Stimulated activated naive CD8-positive, alpha-beta T cell treated with anti-CD3 and anti-CD28 coated beads, Interleukin-15, Interleukin-2, amounts not matched to agents 100 ng/mL and 50 ng/mL, for 24 hours (primary cell): ENCODE measurements at regions not wholly inside any gene's neighbourhood (a gene's known extent, or its start where the extent isn't known, plus 50 kb on each side); places are given as distances from the start of the nearest gene placed in this dataset.

Source experiments
- H3K27ac Mint-ChIP-seq: one replicate; pipeline ENCODE4 v1.8.0; 2021; ENCODE audit warnings: mild to moderate bottlenecking, mixed read lengths
- H3K27me3 Mint-ChIP-seq: one replicate; pipeline ENCODE4 v1.8.0; 2021; ENCODE audit warnings: mixed read lengths
- H3K36me3 Mint-ChIP-seq: one replicate; pipeline ENCODE4 v1.8.0; 2021; ENCODE audit warnings: low read depth, mixed read lengths
- H3K4me1 Mint-ChIP-seq: one replicate; pipeline ENCODE4 v1.8.0; 2021; ENCODE audit warnings: low read depth, mixed read lengths
- H3K4me3 Mint-ChIP-seq: one replicate; pipeline ENCODE4 v1.8.0; 2021; ENCODE audit warnings: mild to moderate bottlenecking, mixed read lengths
- H3K9me3 Mint-ChIP-seq: one replicate; pipeline ENCODE4 v1.8.0; 2021; ENCODE audit warnings: mixed read lengths

- Mint-ChIP-seq H3K4me3 (no peak overlapping the region), H3K4me1 (no peaks in the 10 kb centered on the region), H3K27ac (no peak overlapping the region), H3K27me3 (peaks cover 4% of the 10 kb centered on the region), H3K36me3 (no peaks in the 10 kb centered on the region), H3K9me3 (no peaks in the 10 kb centered on the region)
Measured at GRCh38 chr1:88219521-88219920, 464.6 kb upstream of the PKN2 start.

GRCh38 chr1:88221411-88221810 lies 462.7 kb upstream of the PKN2 start:
- no peaks in the 10 kb centered on the region for H3K36me3 Mint-ChIP-seq
- no peaks in the 10 kb centered on the region for H3K4me1 Mint-ChIP-seq
- no peaks in the 10 kb centered on the region for H3K9me3 Mint-ChIP-seq
- no peak overlapping the region for H3K4me3 Mint-ChIP-seq
- H3K27me3 Mint-ChIP-seq = peaks cover 4% of the 10 kb centered on the region
- H3K27ac Mint-ChIP-seq = no peak overlapping the region

- Mint-ChIP-seq H3K4me1 (no peaks in the 10 kb centered on the region), H3K4me3 (no peak overlapping the region)
Measured at GRCh38 chr1:88224906-88225305, 459.2 kb upstream of the PKN2 start.

GRCh38 chr1:88228114-88228513 lies 456.0 kb upstream of the PKN2 start:
- no peaks in the 10 kb centered on the region for H3K9me3 Mint-ChIP-seq
- no peaks in the 10 kb centered on the region for H3K36me3 Mint-ChIP-seq
- H3K4me3 Mint-ChIP-seq = no peak overlapping the region
- H3K4me1 Mint-ChIP-seq = no peaks in the 10 kb centered on the region
- H3K27ac Mint-ChIP-seq = no peak overlapping the region
- no peaks in the 10 kb centered on the region for H3K27me3 Mint-ChIP-seq

More at GRCh38 chr1:88224906-88225305, 459.2 kb upstream of the PKN2 start:
- Mint-ChIP-seq H3K27me3 (peaks cover 4% of the 10 kb centered on the region), H3K27ac (no peak overlapping the region), H3K36me3 (no peaks in the 10 kb centered on the region), H3K9me3 (no peaks in the 10 kb centered on the region)

GRCh38 chr1:88230126-88230525 lies 453.9 kb upstream of the PKN2 start:
- Mint-ChIP-seq H3K27ac (no peak overlapping the region), H3K4me3 (no peak overlapping the region)

GRCh38 chr1:88237058-88237457 lies 447.0 kb upstream of the PKN2 start:
- H3K9me3 Mint-ChIP-seq = peaks cover 8% of the 10 kb centered on the region

More at GRCh38 chr1:88230126-88230525, 453.9 kb upstream of the PKN2 start:
- H3K36me3 Mint-ChIP-seq = no peaks in the 10 kb centered on the region
- no peaks in the 10 kb centered on the region for H3K27me3 Mint-ChIP-seq
- no peaks in the 10 kb centered on the region for H3K9me3 Mint-ChIP-seq
- H3K4me1 Mint-ChIP-seq = no peaks in the 10 kb centered on the region

GRCh38 chr1:88239205-88239604 lies 444.9 kb upstream of the PKN2 start:
- Mint-ChIP-seq H3K9me3 (peaks cover 8% of the 10 kb centered on the region), H3K36me3 (no peaks in the 10 kb centered on the region), H3K27me3 (no peaks in the 10 kb centered on the region), H3K4me1 (no peaks in the 10 kb centered on the region), H3K27ac (no peak overlapping the region), H3K4me3 (no peak overlapping the region)

More at GRCh38 chr1:88237058-88237457, 447.0 kb upstream of the PKN2 start:
- no peaks in the 10 kb centered on the region for H3K27me3 Mint-ChIP-seq
- H3K27ac Mint-ChIP-seq = no peak overlapping the region
- no peaks in the 10 kb centered on the region for H3K4me1 Mint-ChIP-seq
- no peak overlapping the region for H3K4me3 Mint-ChIP-seq
- H3K36me3 Mint-ChIP-seq = no peaks in the 10 kb centered on the region

GRCh38 chr1:88247666-88248065 lies 436.4 kb upstream of the PKN2 start:
- no peak overlapping the region for H3K4me3 Mint-ChIP-seq
- H3K27ac Mint-ChIP-seq = no peak overlapping the region
- H3K27me3 Mint-ChIP-seq = no peaks in the 10 kb centered on the region
- H3K36me3 Mint-ChIP-seq = no peaks in the 10 kb centered on the region
- no peaks in the 10 kb centered on the region for H3K9me3 Mint-ChIP-seq
- no peaks in the 10 kb centered on the region for H3K4me1 Mint-ChIP-seq

- Mint-ChIP-seq H3K4me1 (no peaks in the 10 kb centered on the region), H3K27me3 (peaks cover 3% of the 10 kb centered on the region), H3K9me3 (no peaks in the 10 kb centered on the region), H3K27ac (no peak overlapping the region), H3K4me3 (no peak overlapping the region), H3K36me3 (no peaks in the 10 kb centered on the region)
Measured at GRCh38 chr1:88250915-88251314, 433.2 kb upstream of the PKN2 start.

GRCh38 chr1:88252745-88253144 lies 431.3 kb upstream of the PKN2 start:
- Mint-ChIP-seq H3K36me3 (no peaks in the 10 kb centered on the region), H3K4me1 (no peaks in the 10 kb centered on the region), H3K27me3 (peaks cover 3% of the 10 kb centered on the region), H3K4me3 (no peak overlapping the region), H3K9me3 (no peaks in the 10 kb centered on the region), H3K27ac (no peak overlapping the region)

- peaks cover 5% of the 10 kb centered on the region for H3K27me3 Mint-ChIP-seq
- H3K36me3 Mint-ChIP-seq = no peaks in the 10 kb centered on the region
- no peak overlapping the region for H3K27ac Mint-ChIP-seq
Measured at GRCh38 chr1:88265606-88266005, 418.5 kb upstream of the PKN2 start.

GRCh38 chr1:88266051-88266450 lies 418.0 kb upstream of the PKN2 start:
- Mint-ChIP-seq H3K4me3 (no peak overlapping the region), H3K27ac (no peak overlapping the region), H3K4me1 (no peaks in the 10 kb centered on the region), H3K9me3 (no peaks in the 10 kb centered on the region), H3K27me3 (peaks cover 8% of the 10 kb centered on the region), H3K36me3 (no peaks in the 10 kb centered on the region)

More at GRCh38 chr1:88265606-88266005, 418.5 kb upstream of the PKN2 start:
- no peak overlapping the region for H3K4me3 Mint-ChIP-seq
- H3K4me1 Mint-ChIP-seq = no peaks in the 10 kb centered on the region
- H3K9me3 Mint-ChIP-seq = no peaks in the 10 kb centered on the region

GRCh38 chr1:88272216-88272615 lies 411.9 kb upstream of the PKN2 start:
- Mint-ChIP-seq H3K36me3 (no peaks in the 10 kb centered on the region), H3K4me1 (no peaks in the 10 kb centered on the region), H3K9me3 (no peaks in the 10 kb centered on the region), H3K4me3 (no peak overlapping the region), H3K27ac (no peak overlapping the region), H3K27me3 (peaks cover 8% of the 10 kb centered on the region)

- H3K4me3 Mint-ChIP-seq = no peak overlapping the region
- no peak overlapping the region for H3K27ac Mint-ChIP-seq
- H3K9me3 Mint-ChIP-seq = no peaks in the 10 kb centered on the region
- H3K36me3 Mint-ChIP-seq = no peaks in the 10 kb centered on the region
- H3K27me3 Mint-ChIP-seq = peaks cover 5% of the 10 kb centered on the region
- no peaks in the 10 kb centered on the region for H3K4me1 Mint-ChIP-seq
Measured at GRCh38 chr1:88274431-88274830, 409.6 kb upstream of the PKN2 start.

GRCh38 chr1:88275259-88275862 lies 408.7 kb upstream of the PKN2 start:
- H3K9me3 Mint-ChIP-seq = peaks cover 4% of the 10 kb centered on the region
- no peaks in the 10 kb centered on the region for H3K4me1 Mint-ChIP-seq
- no peak overlapping the region for H3K4me3 Mint-ChIP-seq

GRCh38 chr1:88276163-88276562 lies 407.9 kb upstream of the PKN2 start:
- Mint-ChIP-seq H3K27me3 (peaks cover 4% of the 10 kb centered on the region), H3K9me3 (peaks cover 4% of the 10 kb centered on the region), H3K4me1 (no peaks in the 10 kb centered on the region), H3K27ac (no peak overlapping the region), H3K36me3 (no peaks in the 10 kb centered on the region), H3K4me3 (no peak overlapping the region)

More at GRCh38 chr1:88275259-88275862, 408.7 kb upstream of the PKN2 start:
- Mint-ChIP-seq H3K27me3 (peaks cover 8% of the 10 kb centered on the region), H3K36me3 (no peaks in the 10 kb centered on the region), H3K27ac (no peak overlapping the region)
